Lung (tissue), 11 donors: ENCODE measurements at regions not wholly inside any gene's neighbourhood (a gene's known extent, or its start where the extent isn't known, plus 50 kb on each side); places are given as distances from the start of the nearest gene placed in this dataset.

ENCODE experiments used
- ATAC-seq: fragments of 200-7000 bp; cut with Tn5 transposase; one replicate; pipeline ENCODE4 v1.9.1; 2020; ENCODE audit warnings: moderate number of reproducible peaks; ENCODE audit not compliant: insufficient read depth, low FRiP score
- DNase-seq, 3 donors: peaks; one replicate each; pipeline ENCODE4 v3.0.0-alpha.2; 2013 to 2017
- H3K27ac ChIP-seq, 2 donors: one replicate each; pipeline ENCODE4 v1.5.1; 2013; ENCODE audit warnings: mild to moderate bottlenecking in 2 of 2, moderate library complexity in 2 of 2, control low read depth in 1 of 2, inconsistent platforms in 1 of 2, low read depth in 1 of 2, low read length in 1 of 2
- H3K27me3 ChIP-seq, 3 donors: one replicate each; pipeline ENCODE4 v1.5.1; 2013; ENCODE audit warnings: low read length in 2 of 3; ENCODE audit not compliant: control insufficient read depth in 3 of 3, insufficient read depth in 3 of 3
- H3K36me3 ChIP-seq, 4 donors: one replicate each; pipeline ENCODE4 v1.5.1; 2013; ENCODE audit warnings: low read length in 4 of 4, mild to moderate bottlenecking in 1 of 4, moderate library complexity in 1 of 4; ENCODE audit not compliant: control insufficient read depth in 4 of 4, insufficient read depth in 4 of 4
- H3K4me1 ChIP-seq, 5 donors: one replicate each; pipeline ENCODE4 v1.5.1; 2013; ENCODE audit warnings: low read length in 5 of 5, mild to moderate bottlenecking in 2 of 5, moderate library complexity in 1 of 5; ENCODE audit not compliant: control insufficient read depth in 5 of 5, insufficient read depth in 5 of 5
- H3K4me3 ChIP-seq: one replicate; pipeline ENCODE4 v1.5.1; 2013; ENCODE audit warnings: mild to moderate bottlenecking, control low read depth, moderate library complexity
- H3K9ac ChIP-seq, 2 donors: one replicate each; pipeline ENCODE4 v1.5.1; 2013; ENCODE audit warnings: low read length in 2 of 2, control low read depth in 1 of 2; ENCODE audit not compliant: insufficient read depth in 1 of 2
- H3K9me3 ChIP-seq, 4 donors: one replicate each; pipeline ENCODE4 v1.5.1; 2013; ENCODE audit warnings: low read length in 3 of 4, mild to moderate bottlenecking in 1 of 4, moderate library complexity in 1 of 4; ENCODE audit not compliant: control insufficient read depth in 4 of 4, insufficient read depth in 3 of 4
- CTCF ChIP-seq: IDR thresholded peaks from 2 replicates; pipeline ENCODE4 v1.5.1; 2012; ENCODE audit warnings: mild to moderate bottlenecking; ENCODE audit errors: control extremely low read depth, extremely low read depth
- WGBS, 2 donors: extraction: QIAGEN DNeasy Blood & Tissue Kit; methylation state at CpG; one replicate each; pipeline ENCODE4 v1.1.7; 2013; 5-methylcytosine and 5-hydroxymethylcytosine counted together
- donor health status: control.
- donor health status: control.
- donor health status: Bipolar disorder and iron deficiency.
- donor health status: healthy.
- donor health status: DM: yes; HTN: yes; CAD: no.

GRCh38 chr10:50990568-50991455 lies 83.5 kb upstream of the PRKG1 start:
- peak; percentile 27 for ATAC-seq
- TF ChIP-seq CTCF = no peak
- Histone ChIP-seq H3K27ac (peak overlapping the region; percentile 91 to 92), H3K4me3 (peak overlapping the region; percentile 75), H3K9ac (peak overlapping the region in 1 of 2 donors; percentile 88), H3K27me3 (peaks cover 0 to 2% (median 0%) of the 10 kb centered on the region in 3 donors), H3K9me3 (no peaks in the 10 kb centered on the region), H3K36me3 (no peaks in the 10 kb centered on the region), H3K4me1 (peaks cover 0 to 39% (median 6%) of the 10 kb centered on the region in 5 donors)
- 2 to 3% methylated on average over 48 to 49 of the region's 49 CpGs for WGBS, 2 donors
- DNase-seq = peak; percentile 83 to 92 (median 92)

- Histone ChIP-seq H3K36me3 (no peaks in the 10 kb centered on the region), H3K4me1 (peaks cover 2 to 48% (median 7%) of the 10 kb centered on the region in 5 donors), H3K27me3 (peaks cover 0 to 2% (median 0%) of the 10 kb centered on the region in 3 donors), H3K27ac (peak overlapping the region; percentile 91 to 92), H3K9me3 (no peaks in the 10 kb centered on the region), H3K4me3 (peak overlapping the region; percentile 75), H3K9ac (peak overlapping the region in 1 of 2 donors; percentile 79)
- DNase-seq (peak; percentile 88 to 89 (median 89)), ATAC-seq (peak; percentile 50)
- WGBS, 2 donors = 1% methylated on average over 70 to 72 of the region's 72 CpGs
- no peak for TF ChIP-seq CTCF
These were observed 82.6 kb upstream of the PRKG1 start for GRCh38 chr10:50991456-50992355.

- H3K4me3 ChIP-seq = peak overlapping the region; percentile 75
- H3K4me1 ChIP-seq = peaks cover 3 to 55% (median 14%) of the 10 kb centered on the region in 5 donors
- H3K36me3 ChIP-seq = no peaks in the 10 kb centered on the region
- no peaks in the 10 kb centered on the region for H3K9me3 ChIP-seq
- H3K27me3 ChIP-seq = peaks cover 0 to 1% (median 0%) of the 10 kb centered on the region in 3 donors
- peak; percentile 50 to 77 (median 76) for DNase-seq
- TF ChIP-seq CTCF = no peak
- no peak for ATAC-seq
- peak overlapping the region; percentile 91 to 92 for H3K27ac ChIP-seq
- peak overlapping the region in 1 of 2 donors; percentile 67 for H3K9ac ChIP-seq
- 22 to 24% methylated on average over 14 of the region's 14 CpGs for WGBS, 2 donors
These were observed 81.9 kb upstream of the PRKG1 start for GRCh38 chr10:50992356-50992901.
